Ureter (tissue), 1 donor: ENCODE measurements at regions not wholly inside any gene's neighbourhood (a gene's known extent, or its start where the extent isn't known, plus 50 kb on each side); places are given as distances from the start of the nearest gene placed in this dataset.
"Not testable (repeated sequence)": the region's sequence is repeated elsewhere in the genome, so short reads cannot be mapped to it uniquely, and the experiment has no call there.

Source experiments
- DNase-seq: peaks from one replicate; pipeline ENCODE4 v3.0.0-alpha.2; 2020; ENCODE audit warnings: low spot score
- donor health status: DM: yes; HTN: yes; CAD: no.

- DNase-seq: no peak
Measured at GRCh38 chr9:19875291-19875920, 86.6 kb upstream of the SLC24A2 start.

DNA sequence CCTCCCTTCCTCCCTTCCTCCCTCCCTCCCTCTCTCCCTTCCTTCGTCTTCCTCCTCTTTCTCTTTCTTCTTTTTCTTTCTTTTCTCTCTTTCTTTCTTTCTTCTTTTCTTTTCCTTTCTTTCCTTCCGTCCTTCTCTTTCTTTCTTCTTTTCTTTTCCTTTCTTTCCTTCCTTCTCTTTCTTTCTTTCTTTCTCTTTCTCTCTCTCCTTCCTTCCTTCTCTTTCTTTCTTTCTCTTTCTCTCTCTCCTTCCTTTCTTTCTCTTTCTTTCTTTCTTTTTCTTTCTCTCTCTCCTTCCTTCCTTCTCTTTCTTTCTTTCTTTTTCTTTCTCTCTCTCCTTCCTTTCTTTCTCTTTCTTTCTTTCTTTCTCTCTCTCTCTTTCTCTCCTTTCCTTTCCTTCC is 84.4 kb upstream of the SLC24A2 start:
- not testable (repeated sequence) for DNase-seq

GRCh38 chr9:19870988-19871387 is 82.2 kb upstream of the SLC24A2 start:
- no peak for DNase-seq

- no peak for DNase-seq
Measured at GRCh38 chr9:19840953-19841352, 52.1 kb upstream of the SLC24A2 start.
